T-helper 1 cell treated with Interleukin-12 subunit alpha and Interleukin-12 subunit beta and Interleukin-4 antibody, amounts not matched to agents 30 μg/mL and 1 μg/mL, for 36 hours (primary cell): ENCODE measurements at regions not wholly inside any gene's neighbourhood (a gene's known extent, or its start where the extent isn't known, plus 50 kb on each side); places are given as distances from the start of the nearest gene placed in this dataset.
"Not testable (repeated sequence)": the region's sequence is repeated elsewhere in the genome, so short reads cannot be mapped to it uniquely, and the experiment has no call there.

Source experiments
- H3K27ac Mint-ChIP-seq: one replicate; pipeline ENCODE4 v1.8.0; 2021; ENCODE audit warnings: mild to moderate bottlenecking, mixed read lengths
- H3K27me3 Mint-ChIP-seq: one replicate; pipeline ENCODE4 v1.8.0; 2021; ENCODE audit warnings: low read depth, mixed read lengths
- H3K36me3 Mint-ChIP-seq: one replicate; pipeline ENCODE4 v1.8.0; 2021; ENCODE audit warnings: low read depth, mixed read lengths
- H3K4me1 Mint-ChIP-seq: one replicate; pipeline ENCODE4 v1.8.0; 2021; ENCODE audit warnings: low read depth, mixed read lengths
- H3K4me3 Mint-ChIP-seq: one replicate; pipeline ENCODE4 v1.8.0; 2021; ENCODE audit warnings: mild to moderate bottlenecking, moderate library complexity, mixed read lengths
- H3K9me3 Mint-ChIP-seq: one replicate; pipeline ENCODE4 v1.8.0; 2021; ENCODE audit warnings: mixed read lengths

DNA sequence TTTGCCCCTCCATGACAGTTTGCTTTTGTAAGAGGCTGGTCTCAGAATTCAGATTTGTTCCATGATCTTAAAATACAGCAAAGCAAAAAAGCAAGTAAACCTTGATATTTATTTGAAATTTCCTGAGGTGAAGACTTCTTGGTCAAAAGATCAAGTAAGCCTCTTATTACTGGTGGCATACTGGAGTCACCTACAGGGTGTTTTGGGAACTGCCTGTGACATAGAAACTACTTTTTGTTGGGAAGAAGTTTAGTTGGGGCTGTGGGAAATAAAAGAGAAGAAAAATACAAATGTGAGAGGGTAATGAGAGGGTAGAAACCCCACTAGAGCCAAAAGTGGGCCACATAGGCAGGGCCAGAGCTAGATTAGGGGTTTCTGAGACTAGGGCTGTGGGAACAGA, 217.9 kb downstream of the OTUD1 start:
- Mint-ChIP-seq H3K4me1 (no peaks in the 10 kb centered on the region), H3K9me3 (no peaks in the 10 kb centered on the region), H3K4me3 (no peak overlapping the region), H3K27me3 (no peaks in the 10 kb centered on the region), H3K36me3 (no peaks in the 10 kb centered on the region), H3K27ac (no peak overlapping the region)

- Mint-ChIP-seq H3K9me3 (no peaks in the 10 kb centered on the region), H3K27ac (no peak overlapping the region), H3K36me3 (no peaks in the 10 kb centered on the region), H3K4me1 (no peaks in the 10 kb centered on the region), H3K27me3 (no peaks in the 10 kb centered on the region), H3K4me3 (no peak overlapping the region)
These were observed 218.8 kb downstream of the OTUD1 start for GRCh38 chr10:23657677-23658076.

DNA sequence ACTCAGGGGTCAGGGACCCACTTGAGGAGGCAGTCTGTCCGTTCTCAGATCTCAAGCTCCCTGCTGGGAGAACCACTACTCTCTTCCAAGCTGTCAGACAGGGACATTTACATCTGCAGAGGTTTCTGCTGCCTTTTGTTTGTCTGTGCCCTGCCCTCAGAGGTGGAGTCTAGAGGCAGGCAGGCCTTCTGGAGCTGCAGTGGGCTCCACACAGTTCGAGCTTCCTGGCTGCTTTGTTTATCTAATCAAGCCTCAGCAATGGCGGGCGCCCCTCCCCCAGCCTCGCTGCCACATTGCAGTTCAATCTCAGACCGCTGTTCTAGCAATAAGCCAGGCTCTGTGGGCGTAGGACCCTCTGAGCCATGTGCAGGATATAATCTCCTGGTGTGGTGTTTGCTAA, 233.0 kb downstream of the OTUD1 start:
- H3K27me3 Mint-ChIP-seq, H3K4me3 Mint-ChIP-seq, H3K27ac Mint-ChIP-seq, H3K36me3 Mint-ChIP-seq, H3K4me1 Mint-ChIP-seq, H3K9me3 Mint-ChIP-seq: not testable (repeated sequence)

DNA sequence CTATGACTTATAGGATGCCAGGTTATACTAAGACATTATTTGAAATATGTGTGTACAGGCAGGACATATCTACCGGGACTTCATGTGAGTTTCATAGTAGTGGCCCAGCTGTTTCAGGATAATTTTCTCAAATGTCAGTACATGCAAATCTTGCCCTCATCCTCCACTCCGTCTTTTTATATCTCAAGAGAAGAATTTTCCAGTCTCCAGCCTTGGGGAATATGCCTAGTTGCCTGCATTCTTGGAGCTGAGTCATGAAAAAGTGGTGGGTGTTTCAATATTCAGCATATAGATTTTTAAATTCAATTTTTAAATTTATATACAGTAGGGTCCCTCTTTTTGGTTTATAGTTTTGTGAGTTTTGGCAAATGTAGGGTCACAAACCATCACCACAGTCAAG, 236.7 kb downstream of the OTUD1 start:
- Mint-ChIP-seq H3K4me3 (no peak overlapping the region), H3K27ac (no peak overlapping the region), H3K27me3 (no peaks in the 10 kb centered on the region), H3K4me1 (no peaks in the 10 kb centered on the region), H3K36me3 (no peaks in the 10 kb centered on the region), H3K9me3 (no peaks in the 10 kb centered on the region)

DNA sequence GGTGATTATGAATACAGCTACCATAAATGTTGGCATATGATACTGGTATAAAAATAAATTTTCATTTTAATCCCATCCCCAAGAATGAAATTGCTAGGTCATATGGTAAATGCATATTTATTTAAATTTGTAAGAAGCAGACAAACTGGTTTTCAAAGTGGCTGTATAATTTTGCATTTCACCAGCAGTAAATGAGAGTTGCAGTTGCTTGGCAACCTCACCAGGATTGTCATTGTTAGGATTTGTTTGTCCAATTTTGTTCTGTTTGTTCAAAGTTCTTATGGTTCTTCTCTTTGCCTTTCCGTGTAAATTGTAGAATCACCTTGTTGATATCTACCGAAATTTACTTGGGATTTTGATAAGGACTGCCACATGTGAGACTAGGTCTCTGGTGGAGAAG, 237.4 kb downstream of the OTUD1 start:
- Mint-ChIP-seq H3K27me3 (no peaks in the 10 kb centered on the region), H3K36me3 (no peaks in the 10 kb centered on the region), H3K4me3 (no peak overlapping the region), H3K4me1 (no peaks in the 10 kb centered on the region), H3K9me3 (no peaks in the 10 kb centered on the region), H3K27ac (no peak overlapping the region)

- no peak overlapping the region for H3K27ac Mint-ChIP-seq
- H3K9me3 Mint-ChIP-seq: no peaks in the 10 kb centered on the region
- H3K4me3 Mint-ChIP-seq: no peak overlapping the region
- H3K36me3 Mint-ChIP-seq: no peaks in the 10 kb centered on the region
- no peaks in the 10 kb centered on the region for H3K4me1 Mint-ChIP-seq
- H3K27me3 Mint-ChIP-seq: peaks cover 12% of the 10 kb centered on the region
These were observed 247.8 kb downstream of the OTUD1 start for GRCh38 chr10:23686722-23687121.

DNA sequence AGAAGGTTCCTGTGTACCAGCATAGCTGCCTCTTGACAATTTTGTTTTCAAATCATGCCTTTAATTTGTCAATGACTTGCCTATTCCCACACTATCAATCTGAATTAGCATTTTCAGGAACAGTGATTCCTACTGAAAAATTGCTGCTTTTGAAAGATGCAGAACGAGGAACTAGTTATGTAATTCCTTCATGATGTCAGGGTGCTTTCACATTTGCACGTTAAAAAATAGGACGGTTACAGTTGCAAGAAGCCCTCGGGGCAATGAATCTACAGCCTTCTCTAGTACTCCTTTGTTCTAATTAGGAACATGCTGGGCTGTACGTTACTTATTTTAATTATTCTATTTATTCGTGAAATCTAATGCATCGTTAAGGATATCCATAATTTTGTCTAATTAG, 253.9 kb downstream of the OTUD1 start:
- Mint-ChIP-seq H3K4me3 (no peak overlapping the region), H3K27ac (no peak overlapping the region), H3K9me3 (no peaks in the 10 kb centered on the region), H3K4me1 (no peaks in the 10 kb centered on the region), H3K36me3 (no peaks in the 10 kb centered on the region), H3K27me3 (peaks cover 61% of the 10 kb centered on the region)

GRCh38 chr10:23693501-23693901, 254.6 kb downstream of the OTUD1 start:
- Mint-ChIP-seq H3K4me3 (no peak overlapping the region), H3K27ac (no peak overlapping the region), H3K9me3 (no peaks in the 10 kb centered on the region), H3K27me3 (peaks cover 65% of the 10 kb centered on the region), H3K4me1 (no peaks in the 10 kb centered on the region), H3K36me3 (no peaks in the 10 kb centered on the region)

GRCh38 chr10:23693925-23694324, 255.1 kb downstream of the OTUD1 start:
- Mint-ChIP-seq H3K27me3 (peaks cover 65% of the 10 kb centered on the region), H3K36me3 (no peaks in the 10 kb centered on the region), H3K9me3 (no peaks in the 10 kb centered on the region), H3K4me1 (no peaks in the 10 kb centered on the region), H3K4me3 (no peak overlapping the region), H3K27ac (no peak overlapping the region)

DNA sequence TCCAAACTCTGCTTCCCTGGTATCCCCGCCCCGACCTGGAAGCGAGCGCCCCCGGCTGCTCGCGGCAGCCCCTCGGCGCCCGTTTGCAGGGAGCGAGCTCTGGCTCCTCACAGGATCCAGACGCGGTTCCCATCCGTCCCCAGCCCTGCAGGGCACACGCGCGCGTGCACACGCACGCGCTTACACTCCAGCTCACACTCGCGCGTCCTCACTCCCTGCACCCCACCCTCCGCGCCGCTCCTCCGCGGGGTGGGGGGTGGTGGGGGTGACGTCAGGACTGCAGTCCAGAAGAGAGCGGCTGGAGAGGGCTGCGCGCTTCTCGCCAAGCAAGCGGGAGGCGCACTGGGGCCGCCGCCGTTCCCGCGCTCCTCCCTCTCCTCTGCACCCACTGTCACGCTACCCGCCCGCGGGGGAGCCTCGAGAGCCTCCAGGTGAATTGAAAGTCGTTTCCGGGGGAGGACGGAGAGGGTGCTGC, 255.6 kb downstream of the OTUD1 start:
- Mint-ChIP-seq H3K9me3 (no peaks in the 10 kb centered on the region), H3K27me3 (peaks cover 65% of the 10 kb centered on the region), H3K4me3 (no peak overlapping the region), H3K36me3 (no peaks in the 10 kb centered on the region), H3K27ac (no peak overlapping the region), H3K4me1 (no peaks in the 10 kb centered on the region)

GRCh38 chr10:23694921-23695824, 256.3 kb downstream of the OTUD1 start:
- Mint-ChIP-seq H3K27me3 (peaks cover 64% of the 10 kb centered on the region), H3K27ac (no peak overlapping the region), H3K36me3 (no peaks in the 10 kb centered on the region), H3K4me3 (no peak overlapping the region), H3K9me3 (no peaks in the 10 kb centered on the region), H3K4me1 (no peaks in the 10 kb centered on the region)

- Mint-ChIP-seq H3K36me3 (no peaks in the 10 kb centered on the region), H3K27me3 (peaks cover 56% of the 10 kb centered on the region), H3K27ac (no peak overlapping the region), H3K4me1 (no peaks in the 10 kb centered on the region), H3K9me3 (no peaks in the 10 kb centered on the region), H3K4me3 (no peak overlapping the region)
These were observed 257.0 kb downstream of the OTUD1 start for GRCh38 chr10:23695825-23696420.

- no peaks in the 10 kb centered on the region for H3K36me3 Mint-ChIP-seq
- H3K4me1 Mint-ChIP-seq: no peaks in the 10 kb centered on the region
- H3K27me3 Mint-ChIP-seq: peaks cover 54% of the 10 kb centered on the region
- no peak overlapping the region for H3K27ac Mint-ChIP-seq
- no peaks in the 10 kb centered on the region for H3K9me3 Mint-ChIP-seq
- H3K4me3 Mint-ChIP-seq: no peak overlapping the region
These were observed 257.6 kb downstream of the OTUD1 start for GRCh38 chr10:23696476-23696875.

DNA sequence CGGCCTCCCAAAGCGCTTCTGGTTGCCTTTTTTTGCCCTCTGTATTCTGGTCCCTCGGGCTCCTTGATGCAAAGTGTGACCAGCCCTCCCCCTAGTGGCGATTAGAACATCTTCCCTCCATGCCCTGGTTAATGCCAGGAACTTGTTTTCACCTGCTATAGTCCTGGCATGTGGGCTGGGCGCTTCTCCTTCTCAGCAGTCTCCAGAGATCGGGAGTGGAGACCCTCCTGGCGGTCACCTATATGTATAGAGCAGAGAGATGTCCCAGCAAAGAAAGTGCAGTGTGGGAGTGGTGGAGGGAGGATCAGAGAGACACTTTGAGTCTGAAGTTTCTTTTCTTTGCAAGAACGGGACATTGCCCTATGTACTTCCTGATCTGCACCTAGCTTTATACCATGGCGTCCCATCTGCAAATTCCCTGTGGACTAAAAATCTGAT, 264.1 kb downstream of the OTUD1 start:
- Mint-ChIP-seq H3K4me3 (no peak overlapping the region), H3K27ac (no peak overlapping the region), H3K27me3 (peaks cover 22% of the 10 kb centered on the region), H3K9me3 (no peaks in the 10 kb centered on the region), H3K4me1 (peaks cover 4% of the 10 kb centered on the region), H3K36me3 (no peaks in the 10 kb centered on the region)

- Mint-ChIP-seq H3K4me1 (no peaks in the 10 kb centered on the region), H3K4me3 (no peak overlapping the region), H3K27ac (no peak overlapping the region), H3K9me3 (no peaks in the 10 kb centered on the region), H3K36me3 (no peaks in the 10 kb centered on the region), H3K27me3 (no peaks in the 10 kb centered on the region)
These were observed 276.5 kb downstream of the OTUD1 start for GRCh38 chr10:23715363-23715762.
